Ishikawa (cell line): ENCODE measurements at regions not wholly inside any gene's neighbourhood (a gene's known extent, or its start where the extent isn't known, plus 50 kb on each side); places are given as distances from the start of the nearest gene placed in this dataset.

Experiments
- CREB1 ChIP-seq: IDR thresholded peaks from 2 replicates; pipeline ENCODE4 v1.6.1; 2012; ENCODE audit warnings: low read depth
- EP300 ChIP-seq: IDR thresholded peaks from 2 replicates; pipeline ENCODE4 v1.6.1; 2012; ENCODE audit warnings: borderline replicate concordance
- FOXM1 ChIP-seq: IDR thresholded peaks from 2 replicates; pipeline ENCODE4 v1.6.1; 2012; ENCODE audit warnings: low read depth, borderline replicate concordance
- MAX ChIP-seq: IDR thresholded peaks from 2 replicates; pipeline ENCODE4 v1.6.1; 2012
- RAD21 ChIP-seq: IDR thresholded peaks from 2 replicates; pipeline ENCODE4 v1.6.1; 2012; ENCODE audit warnings: low read depth
- REST ChIP-seq: IDR thresholded peaks from 2 replicates; pipeline ENCODE4 v1.6.1; 2012; ENCODE audit warnings: low read depth, mild to moderate bottlenecking
- TAF1 ChIP-seq: IDR thresholded peaks from 2 replicates; pipeline ENCODE4 v1.6.1; 2012; ENCODE audit warnings: low read depth, mild to moderate bottlenecking
- TEAD4 ChIP-seq: IDR thresholded peaks from 2 replicates; pipeline ENCODE4 v1.6.1; 2012
- USF1 ChIP-seq: IDR thresholded peaks from 2 replicates; pipeline ENCODE4 v1.6.1; 2012
- ZBTB7A ChIP-seq: IDR thresholded peaks from 2 replicates; pipeline ENCODE4 v1.6.1; 2012; ENCODE audit warnings: low read depth

- no peak for TF ChIP-seq TAF1
- TF ChIP-seq MAX, result no peak
- TF ChIP-seq REST, result no peak
- TF ChIP-seq RAD21, result no peak
- TF ChIP-seq TEAD4, result no peak
- no peak for TF ChIP-seq USF1
- no peak for TF ChIP-seq EP300
- TF ChIP-seq ZBTB7A, result no peak
- no peak for TF ChIP-seq CREB1
- no peak for TF ChIP-seq FOXM1
Measured at GRCh38 chr3:68136411-68136810, 482.0 kb upstream of the SUCLG2 start.
